ENCODE measurements at regions not wholly inside any gene's neighbourhood (a gene's known extent, or its start where the extent isn't known, plus 50 kb on each side); places are given as distances from the start of the nearest gene placed in this dataset.
"Not testable (repeated sequence)": the region's sequence is repeated elsewhere in the genome, so short reads cannot be mapped to it uniquely, and the experiment has no call there.

DNA sequence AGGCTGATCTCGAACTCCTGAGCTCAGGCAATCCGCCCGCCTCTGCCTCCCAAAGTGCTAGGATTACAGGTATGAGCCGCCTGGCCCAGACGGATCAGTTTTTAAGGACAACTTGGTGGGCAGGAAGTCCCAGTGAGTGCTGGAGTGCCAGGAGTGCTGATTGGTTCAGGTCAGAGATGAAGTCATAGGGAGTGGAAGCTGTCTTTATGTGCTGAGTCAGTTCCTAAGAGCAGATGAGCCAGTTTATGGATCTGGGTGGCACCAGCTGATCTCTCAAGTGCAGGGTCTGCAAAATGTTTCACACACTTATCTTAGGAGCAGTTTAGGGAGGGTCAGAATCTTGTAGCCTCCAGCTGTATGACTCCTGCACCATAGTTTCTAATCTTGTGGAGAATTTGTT, 292.1 kb upstream of the ELAVL2 start:
- no peak overlapping the region for H3K4me3 ChIP-seq (ENCODE audit: low read length)
- DNase-seq (ENCODE audit: low read depth, low spot score), result no peak

- H3K4me3 ChIP-seq (ENCODE audit: low read length), result no peak overlapping the region
- DNase-seq (ENCODE audit: low read depth, low spot score), result no peak
These were observed 270.7 kb upstream of the ELAVL2 start for GRCh38 chr9:24096756-24097155.

- H3K4me3 ChIP-seq (ENCODE audit: low read length), result no peak overlapping the region
- no peak for DNase-seq (ENCODE audit: low read depth, low spot score)
These were observed 269.2 kb upstream of the ELAVL2 start for GRCh38 chr9:24095246-24095645.

GRCh38 chr9:24090566-24090965, 264.5 kb upstream of the ELAVL2 start:
- no peak overlapping the region for H3K4me3 ChIP-seq (ENCODE audit: low read length)
- DNase-seq (ENCODE audit: low read depth, low spot score), result peak; percentile 26

- DNase-seq (ENCODE audit: low read depth, low spot score), result no peak
- no peak overlapping the region for H3K4me3 ChIP-seq (ENCODE audit: low read length)
These were observed 247.6 kb upstream of the ELAVL2 start for GRCh38 chr9:24073666-24074065.

- no peak overlapping the region for H3K4me3 ChIP-seq (ENCODE audit: low read length)
- DNase-seq (ENCODE audit: low read depth, low spot score), result no peak
These were observed 247.1 kb upstream of the ELAVL2 start for GRCh38 chr9:24073007-24073592.

DNA sequence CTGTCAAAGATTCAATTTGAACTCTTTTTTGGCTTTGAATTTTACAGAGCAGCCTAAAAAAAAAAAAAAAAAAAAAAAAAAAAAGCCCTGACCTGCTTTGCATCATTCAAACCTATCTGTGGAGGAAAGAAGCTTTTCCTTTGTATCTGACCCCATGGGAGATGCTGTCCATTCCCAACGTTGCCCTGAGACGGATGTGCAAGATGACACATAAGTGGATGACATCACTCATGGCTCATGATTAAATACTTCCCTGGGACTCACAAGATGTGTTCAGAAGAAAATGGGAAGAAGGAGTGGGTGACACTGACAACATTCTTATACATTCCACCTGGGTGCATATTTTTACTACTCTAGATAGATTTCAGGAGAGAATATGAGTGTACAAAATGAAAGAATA, 245.7 kb upstream of the ELAVL2 start:
- no peak for DNase-seq (ENCODE audit: low read depth, low spot score)
- no peak overlapping the region for H3K4me3 ChIP-seq (ENCODE audit: low read length)

DNA sequence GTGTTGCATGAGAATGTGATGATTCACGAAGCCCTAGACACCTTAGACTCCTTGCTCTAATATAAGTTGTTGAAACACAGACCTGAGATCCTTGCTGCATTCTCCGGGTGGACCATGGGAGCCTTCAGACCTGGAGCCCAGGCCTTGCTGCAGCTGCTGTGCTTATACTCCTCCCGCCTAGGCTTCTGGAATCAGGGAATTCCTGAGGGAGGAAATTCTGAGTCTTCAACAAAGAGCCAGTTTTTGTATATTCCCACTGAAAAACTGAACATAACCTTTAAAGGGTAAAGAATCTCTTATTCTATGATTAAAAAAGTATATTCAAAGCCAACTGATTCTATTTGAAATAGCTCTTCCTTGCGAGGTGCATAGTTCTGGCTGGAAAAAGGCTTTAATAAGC, 245.1 kb upstream of the ELAVL2 start:
- H3K4me3 ChIP-seq (ENCODE audit: low read length), result no peak overlapping the region

DNA sequence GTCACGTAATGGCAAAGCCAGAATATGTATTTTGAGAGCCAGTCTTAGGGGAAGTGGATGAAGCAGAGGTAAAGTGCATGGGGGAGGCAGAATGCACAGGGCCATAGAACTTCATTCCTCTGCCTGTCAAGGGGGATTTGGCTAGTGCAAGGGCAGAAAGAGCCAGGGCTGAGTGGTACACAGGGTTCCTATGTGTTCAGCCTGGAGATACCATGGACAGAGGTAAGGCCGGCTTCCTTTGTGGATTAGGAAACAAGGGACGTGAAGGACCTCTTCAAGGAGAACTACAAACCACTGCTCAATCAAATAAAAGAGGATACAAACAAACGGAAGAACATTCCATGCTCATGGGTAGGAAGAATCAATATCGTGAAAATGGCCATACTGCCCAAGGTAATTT, 241.1 kb upstream of the ELAVL2 start:
- DNase-seq (ENCODE audit: low read depth, low spot score); H3K4me3 ChIP-seq (ENCODE audit: low read length): not testable (repeated sequence)

More for the DNA sequence above, 245.1 kb upstream of the ELAVL2 start:
- DNase-seq (ENCODE audit: low read depth, low spot score), result no peak

DNA sequence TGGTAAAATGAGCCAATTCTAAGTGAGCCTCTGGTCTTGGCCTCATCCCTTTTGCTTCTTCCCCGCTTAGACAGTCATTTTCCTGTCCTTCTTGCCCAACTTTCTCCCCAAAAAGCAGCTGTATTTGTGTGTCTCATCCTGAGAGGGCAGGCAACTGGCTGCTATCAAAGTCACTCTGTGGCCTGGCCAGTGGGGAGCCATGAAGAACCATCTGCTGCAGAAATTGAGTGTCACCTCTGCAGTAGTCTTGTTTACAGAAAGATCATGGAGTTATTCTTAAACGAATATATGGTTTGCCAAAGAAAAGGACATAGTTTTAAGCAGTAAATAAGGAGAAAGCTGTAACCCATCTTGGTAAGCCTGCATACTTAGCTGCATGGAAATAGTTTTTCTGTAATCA, 233.6 kb upstream of the ELAVL2 start:
- no peak overlapping the region for H3K4me3 ChIP-seq (ENCODE audit: low read length)
- no peak for DNase-seq (ENCODE audit: low read depth, low spot score)

- no peak for DNase-seq (ENCODE audit: low read depth, low spot score)
- no peak overlapping the region for H3K4me3 ChIP-seq (ENCODE audit: low read length)
These were observed 225.5 kb upstream of the ELAVL2 start for GRCh38 chr9:24051587-24051986.

- DNase-seq (ENCODE audit: low read depth, low spot score); H3K4me3 ChIP-seq (ENCODE audit: low read length): not testable (repeated sequence)
These were observed 224.2 kb upstream of the ELAVL2 start for GRCh38 chr9:24050239-24050638.

- H3K4me3 ChIP-seq (ENCODE audit: low read length), result no peak overlapping the region
- DNase-seq (ENCODE audit: low read depth, low spot score), result no peak
These were observed 219.1 kb upstream of the ELAVL2 start for GRCh38 chr9:24045150-24045549.

- no peak for DNase-seq (ENCODE audit: low read depth, low spot score)
- no peak overlapping the region for H3K4me3 ChIP-seq (ENCODE audit: low read length)
These were observed 218.5 kb upstream of the ELAVL2 start for GRCh38 chr9:24044576-24044975.

DNA sequence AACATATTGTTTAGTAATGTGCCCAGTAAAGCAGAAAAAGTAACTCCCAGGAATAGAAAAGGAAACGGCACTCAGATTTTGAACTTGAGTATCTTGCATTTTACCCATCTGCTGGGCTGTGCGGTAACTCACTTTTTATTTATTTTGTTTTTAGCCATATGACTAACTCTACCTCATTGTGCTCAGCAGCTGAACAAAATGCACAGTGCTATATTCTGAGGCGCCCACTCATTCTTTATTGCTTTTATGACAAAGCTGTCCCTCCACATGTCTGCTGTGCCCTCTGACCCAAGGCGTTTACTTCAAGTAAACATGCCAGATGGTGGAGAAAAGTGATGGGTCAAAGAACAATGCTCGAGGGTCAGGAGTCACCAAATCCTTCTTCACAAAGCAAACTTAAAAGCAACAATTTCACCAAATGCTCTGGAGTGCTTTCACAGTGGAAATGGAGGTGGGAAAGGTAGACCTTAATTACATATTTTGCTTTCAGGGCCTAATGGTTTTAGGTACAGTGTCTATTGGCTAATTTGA, 215.2 kb upstream of the ELAVL2 start:
- no peak for DNase-seq (ENCODE audit: low read depth, low spot score)

GRCh38 chr9:24036459-24036858, 210.4 kb upstream of the ELAVL2 start:
- H3K4me3 ChIP-seq (ENCODE audit: low read length), result no peak overlapping the region
- no peak for DNase-seq (ENCODE audit: low read depth, low spot score)

More for the DNA sequence above, 215.2 kb upstream of the ELAVL2 start:
- H3K4me3 ChIP-seq (ENCODE audit: low read length), result no peak overlapping the region

- DNase-seq (ENCODE audit: low read depth, low spot score), result no peak
- no peak overlapping the region for H3K4me3 ChIP-seq (ENCODE audit: low read length)
These were observed 209.8 kb upstream of the ELAVL2 start for GRCh38 chr9:24035816-24036215.

DNA sequence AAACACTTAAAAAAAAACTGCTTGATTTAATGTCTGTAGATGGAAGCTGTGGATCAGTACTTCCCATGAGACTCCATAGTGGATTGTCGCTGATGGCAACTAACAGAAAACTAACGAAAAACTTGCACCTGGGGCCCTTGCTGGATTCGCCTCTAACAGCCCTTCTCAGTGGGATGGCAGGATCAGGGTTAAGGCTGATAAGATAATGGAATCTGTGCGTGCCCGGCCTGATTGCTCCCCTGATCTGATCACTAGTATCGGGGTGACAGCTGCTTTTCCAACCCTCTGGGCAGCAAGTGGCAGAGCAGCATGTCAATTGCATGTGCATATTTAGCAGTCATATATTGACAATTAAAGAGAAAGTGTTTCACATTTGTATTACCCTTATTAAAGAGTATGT, 185.8 kb upstream of the ELAVL2 start:
- no peak overlapping the region for H3K4me3 ChIP-seq (ENCODE audit: low read length)
- no peak for DNase-seq (ENCODE audit: low read depth, low spot score)

- no peak overlapping the region for H3K4me3 ChIP-seq (ENCODE audit: low read length)
These were observed 185.1 kb upstream of the ELAVL2 start for GRCh38 chr9:24011009-24011717.

DNA sequence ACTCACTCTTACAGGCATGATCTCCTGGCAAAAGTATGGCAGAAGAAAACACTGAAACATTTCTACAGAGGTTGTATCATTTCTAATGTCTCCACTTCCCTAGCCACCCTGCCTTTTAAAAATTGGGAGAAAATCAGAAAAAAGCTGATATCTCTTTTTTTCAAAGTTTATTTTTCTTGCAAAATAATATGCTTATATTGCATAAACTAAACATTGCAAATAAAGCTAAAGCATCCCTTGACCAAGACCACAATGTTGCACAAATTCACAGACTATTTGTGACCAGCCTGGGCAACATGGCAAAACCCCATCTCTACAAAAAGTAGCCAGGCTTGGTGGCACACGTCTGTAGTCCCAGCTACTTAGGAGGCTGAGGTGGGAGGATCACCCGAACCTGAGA, 183.3 kb upstream of the ELAVL2 start:
- H3K4me3 ChIP-seq (ENCODE audit: low read length), result no peak overlapping the region
- DNase-seq (ENCODE audit: low read depth, low spot score), result no peak

More at GRCh38 chr9:24011009-24011717, 185.1 kb upstream of the ELAVL2 start:
- DNase-seq (ENCODE audit: low read depth, low spot score), result no peak

DNA sequence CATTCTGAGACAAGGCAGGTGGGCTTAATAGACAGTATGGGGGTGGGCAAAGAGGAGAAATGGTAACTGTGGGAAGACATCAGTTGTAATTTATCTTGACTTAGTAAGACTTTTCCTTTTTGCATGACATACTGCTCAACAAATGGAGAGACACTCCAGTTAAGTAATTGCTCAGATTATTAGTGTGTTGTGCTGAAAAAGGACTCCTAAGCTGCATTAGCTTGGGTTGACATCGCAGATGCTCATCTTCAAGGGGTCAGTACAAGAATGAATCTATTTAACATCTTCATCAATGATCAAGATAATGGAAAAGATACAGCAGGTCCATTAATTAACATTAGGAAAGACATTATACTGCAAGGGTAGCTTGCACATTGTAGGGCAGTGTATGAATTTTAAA, 181.1 kb upstream of the ELAVL2 start:
- no peak for DNase-seq (ENCODE audit: low read depth, low spot score)
- H3K4me3 ChIP-seq (ENCODE audit: low read length), result no peak overlapping the region
